ENCODE measurements at regions not wholly inside any gene's neighbourhood (a gene's known extent, or its start where the extent isn't known, plus 50 kb on each side); places are given as distances from the start of the nearest gene placed in this dataset.
"Not testable (repeated sequence)": the region's sequence is repeated elsewhere in the genome, so short reads cannot be mapped to it uniquely, and the experiment has no call there.

- DNase-seq: no peak
These were observed 117.9 kb downstream of the GPCPD1 start for GRCh38 chr20:5492937-5493336.

- no peak for DNase-seq
These were observed 119.4 kb downstream of the GPCPD1 start for GRCh38 chr20:5491455-5491854.

- DNase-seq: no peak
These were observed 121.2 kb downstream of the GPCPD1 start for GRCh38 chr20:5489601-5490000.

GRCh38 chr20:5488823-5489222 lies 122.0 kb downstream of the GPCPD1 start:
- DNase-seq: no peak

- DNase-seq: no peak
These were observed 124.3 kb downstream of the GPCPD1 start for GRCh38 chr20:5486377-5487054.

- DNase-seq: no peak
These were observed 125.9 kb downstream of the GPCPD1 start for GRCh38 chr20:5484926-5485325.

- DNase-seq: no peak
These were observed 126.5 kb downstream of the GPCPD1 start for GRCh38 chr20:5484346-5484745.

- no peak for DNase-seq
These were observed 128.0 kb downstream of the GPCPD1 start for GRCh38 chr20:5482791-5483190.

GRCh38 chr20:5481872-5482271 lies 128.9 kb downstream of the GPCPD1 start:
- DNase-seq: no peak

GRCh38 chr20:5480824-5481600 lies 129.8 kb downstream of the GPCPD1 start:
- DNase-seq: no peak

GRCh38 chr20:5474646-5475550 lies 135.9 kb downstream of the GPCPD1 start:
- DNase-seq: no peak

- DNase-seq: not testable (repeated sequence)
These were observed 138.9 kb downstream of the GPCPD1 start for GRCh38 chr20:5471866-5472265.

- no peak for DNase-seq
These were observed 139.4 kb downstream of the GPCPD1 start for GRCh38 chr20:5471368-5471767.

GRCh38 chr20:5470943-5471342 lies 139.9 kb downstream of the GPCPD1 start:
- DNase-seq: no peak

- DNase-seq: no peak
These were observed 140.3 kb downstream of the GPCPD1 start for GRCh38 chr20:5470458-5470857.

- no peak for DNase-seq
These were observed 141.7 kb downstream of the GPCPD1 start for GRCh38 chr20:5469111-5469510.

- no peak for DNase-seq
These were observed 143.7 kb downstream of the GPCPD1 start for GRCh38 chr20:5467086-5467485.

GRCh38 chr20:5465604-5465927 lies 145.2 kb downstream of the GPCPD1 start:
- no peak for DNase-seq

- DNase-seq: no peak
These were observed 145.8 kb downstream of the GPCPD1 start for GRCh38 chr20:5464901-5465603.

- DNase-seq: no peak
These were observed 146.4 kb upstream of the PROKR2 start for GRCh38 chr20:5463007-5463686.

GRCh38 chr20:5453745-5454144 lies 137.0 kb upstream of the PROKR2 start:
- DNase-seq: not testable (repeated sequence)

- not testable (repeated sequence) for DNase-seq
These were observed 136.6 kb upstream of the PROKR2 start for GRCh38 chr20:5453316-5453715.

Data from femur (tissue), 1 donor.